Kidney tubule cell (primary cell): ENCODE measurements at regions not wholly inside any gene's neighbourhood (a gene's known extent, or its start where the extent isn't known, plus 50 kb on each side); places are given as distances from the start of the nearest gene placed in this dataset.

Experiments
- DNase-seq: peaks from one replicate; pipeline ENCODE4 v3.0.0-alpha.2; 2018; ENCODE audit warnings: low spot score

DNA sequence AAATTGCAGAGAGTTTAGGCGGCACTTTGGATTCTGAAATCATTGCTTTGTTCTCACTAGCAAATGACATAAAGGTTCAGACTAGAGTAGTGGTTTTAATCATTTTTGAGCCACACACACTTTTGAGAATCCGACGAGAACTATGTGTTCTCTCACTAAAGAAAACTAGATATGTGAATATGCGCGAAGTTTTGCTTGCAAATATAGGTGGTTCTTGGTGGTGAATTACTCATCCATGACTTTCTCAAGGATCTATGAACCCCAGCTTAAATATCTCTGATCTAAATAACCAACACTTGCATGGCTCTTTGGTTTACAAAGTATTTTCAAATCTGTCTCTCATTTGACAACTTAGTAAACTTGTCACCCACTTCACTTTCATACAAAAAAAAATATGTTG is 54.8 kb downstream of the NOG start:
- DNase-seq: no peak

DNA sequence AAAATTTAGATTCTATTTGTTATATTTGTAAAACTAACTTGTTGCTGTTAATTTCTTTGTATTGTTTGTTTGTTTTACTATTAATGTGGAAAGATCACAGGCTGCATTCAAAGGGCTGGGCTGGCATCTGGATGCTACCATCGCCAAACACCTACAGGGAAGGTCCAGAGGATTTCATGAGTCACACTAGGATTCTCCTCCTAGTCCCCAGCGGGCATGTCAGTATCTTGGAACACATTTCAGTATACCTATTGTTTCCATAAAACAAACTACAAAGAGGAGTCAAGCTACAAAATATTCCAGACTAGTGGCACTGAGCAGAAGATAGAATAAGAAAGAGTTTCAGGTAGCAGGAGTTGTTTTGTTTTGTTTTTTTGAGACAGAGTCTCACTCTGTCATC is 55.3 kb downstream of the NOG start:
- no peak for DNase-seq

DNA sequence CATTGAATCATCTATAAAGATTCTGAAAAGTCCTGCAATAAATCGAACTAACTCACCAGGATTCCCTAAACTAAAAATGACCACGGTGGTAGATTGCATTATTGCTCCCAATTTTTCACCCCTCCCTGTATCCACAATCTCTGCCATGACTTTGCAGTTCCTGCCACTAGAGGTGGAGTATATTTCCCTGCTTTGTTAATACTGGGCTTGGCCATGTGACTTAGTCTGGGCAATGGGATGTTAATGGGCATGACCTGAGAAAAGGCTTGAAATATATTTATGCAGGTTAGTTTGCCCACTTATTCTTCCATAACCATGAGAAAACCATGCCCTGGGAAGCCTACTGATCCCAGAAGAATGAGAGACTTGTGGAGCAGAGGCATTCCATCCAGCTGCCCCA is 59.1 kb downstream of the NOG start:
- no peak for DNase-seq

DNA sequence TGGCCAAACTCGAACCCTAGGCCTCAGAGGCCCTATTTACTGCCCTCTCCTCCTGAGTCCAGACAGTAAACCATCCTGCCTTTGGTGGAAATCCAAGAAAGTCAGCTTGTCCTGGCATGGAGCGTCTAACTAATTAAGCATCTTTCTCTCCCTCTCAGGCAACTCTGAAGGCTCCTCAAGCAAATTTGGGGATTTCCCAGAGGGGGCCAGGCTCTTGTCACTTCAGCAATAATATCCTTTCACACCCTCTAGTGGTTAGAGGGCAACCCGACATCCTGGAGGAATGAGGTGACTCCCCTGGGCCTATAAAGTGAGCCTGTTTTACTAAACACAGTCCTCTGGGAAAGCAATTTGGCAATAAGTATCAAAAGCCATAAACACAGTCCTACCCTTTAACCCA is 60.4 kb downstream of the NOG start:
- DNase-seq: peak; percentile 74

DNA sequence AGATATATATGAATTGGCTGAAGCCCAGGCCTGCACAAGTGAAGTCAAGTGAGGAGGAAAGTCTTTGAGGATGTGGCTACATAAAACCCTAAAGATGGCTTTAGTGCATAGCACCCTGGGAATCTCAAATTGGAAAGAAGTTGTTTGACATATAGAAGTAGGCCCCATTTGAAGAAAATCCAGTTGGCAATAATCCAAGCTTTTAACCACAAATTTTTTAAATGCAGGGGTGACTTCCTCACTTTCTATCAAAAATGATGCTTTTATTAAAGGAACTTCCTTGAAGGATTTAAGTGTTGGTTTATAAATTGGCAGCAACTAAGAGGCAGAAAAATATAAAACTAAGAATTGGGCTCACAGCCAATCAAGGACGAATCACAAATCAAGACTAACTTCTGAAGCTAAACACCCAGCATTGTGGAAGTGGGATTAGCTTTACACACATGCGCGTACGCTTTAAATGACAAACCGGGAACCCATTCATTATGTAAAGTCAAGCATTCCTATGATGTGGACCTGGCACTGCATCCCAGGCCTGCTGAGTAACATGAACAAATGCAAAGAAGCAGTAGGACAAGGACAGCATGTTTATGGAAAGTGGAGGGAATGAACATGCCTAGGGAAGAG is 63.3 kb downstream of the NOG start:
- DNase-seq: no peak

DNA sequence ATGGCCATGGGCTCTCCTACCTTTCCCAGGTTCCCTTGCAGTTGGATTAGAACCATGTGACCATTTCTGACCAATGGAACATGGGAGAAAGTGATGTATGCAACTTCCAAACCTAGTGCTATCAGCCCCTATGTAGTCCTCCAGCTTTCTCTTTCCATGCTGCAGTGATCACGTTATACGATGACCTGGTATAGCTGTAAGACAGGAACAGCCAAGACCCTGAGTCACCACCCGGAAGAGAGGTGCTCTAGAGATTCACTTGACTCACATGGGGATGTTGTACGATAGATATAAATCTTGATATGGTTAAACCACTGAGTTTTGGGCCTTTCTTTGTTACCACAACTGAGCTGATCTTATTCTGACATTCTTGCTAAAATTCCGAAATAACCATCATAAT is 65.1 kb downstream of the NOG start:
- no peak for DNase-seq

DNA sequence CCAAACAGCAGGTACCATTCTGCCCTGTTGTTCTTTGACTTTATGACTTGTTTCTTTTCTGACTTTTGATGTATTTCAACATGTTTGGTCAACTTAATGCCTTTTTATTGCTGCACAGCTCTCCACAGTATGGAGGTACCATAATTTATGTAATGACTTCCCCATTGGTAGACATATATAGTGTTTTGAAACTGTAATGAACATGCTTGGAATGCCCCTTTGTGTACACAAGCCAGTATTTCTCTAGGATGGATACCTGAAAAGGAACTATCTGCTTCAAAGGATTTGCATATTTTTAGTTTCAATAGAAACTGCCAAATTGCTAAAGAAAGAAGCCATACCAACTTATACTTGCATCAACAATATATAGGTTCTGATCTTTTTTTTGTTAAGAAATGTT is 66.1 kb downstream of the NOG start:
- DNase-seq: no peak

DNA sequence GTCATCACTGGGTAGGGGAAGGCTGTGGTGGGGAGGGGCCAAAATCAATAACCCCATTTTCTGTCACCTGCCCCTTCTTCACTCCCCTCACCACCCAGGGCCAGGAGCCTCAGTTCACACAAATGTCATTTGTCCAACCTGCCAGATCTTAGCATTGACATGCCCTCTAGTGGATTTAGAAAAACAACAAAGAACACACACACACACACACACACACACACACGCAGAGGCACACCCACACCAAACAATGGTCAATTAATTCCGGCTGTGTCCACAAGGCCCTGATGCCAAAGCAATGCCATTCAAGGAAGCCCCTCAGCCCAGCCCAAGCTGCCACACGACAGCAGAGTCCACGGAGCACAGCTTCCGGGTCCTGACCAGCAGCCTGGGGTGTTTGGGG is 68.4 kb downstream of the NOG start:
- DNase-seq: no peak

DNA sequence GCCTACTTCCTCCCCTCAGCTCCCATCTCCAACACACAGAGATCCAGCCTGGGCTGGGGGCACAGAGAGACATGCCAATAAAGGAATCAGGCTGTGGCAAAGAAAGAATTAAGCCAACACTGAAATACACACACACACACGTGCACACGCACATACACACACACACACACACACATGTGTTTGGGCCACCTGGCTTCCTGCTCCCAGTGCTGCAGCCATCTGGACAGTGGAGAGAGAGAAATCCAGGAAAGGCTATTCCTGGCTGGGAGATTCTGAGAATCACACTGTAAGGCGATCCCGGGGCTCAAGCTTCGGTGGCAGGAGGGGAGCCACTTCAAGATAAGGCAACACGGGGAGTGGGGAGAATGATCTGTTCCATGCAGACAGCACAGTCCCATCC is 72.4 kb downstream of the NOG start:
- DNase-seq: no peak

DNA sequence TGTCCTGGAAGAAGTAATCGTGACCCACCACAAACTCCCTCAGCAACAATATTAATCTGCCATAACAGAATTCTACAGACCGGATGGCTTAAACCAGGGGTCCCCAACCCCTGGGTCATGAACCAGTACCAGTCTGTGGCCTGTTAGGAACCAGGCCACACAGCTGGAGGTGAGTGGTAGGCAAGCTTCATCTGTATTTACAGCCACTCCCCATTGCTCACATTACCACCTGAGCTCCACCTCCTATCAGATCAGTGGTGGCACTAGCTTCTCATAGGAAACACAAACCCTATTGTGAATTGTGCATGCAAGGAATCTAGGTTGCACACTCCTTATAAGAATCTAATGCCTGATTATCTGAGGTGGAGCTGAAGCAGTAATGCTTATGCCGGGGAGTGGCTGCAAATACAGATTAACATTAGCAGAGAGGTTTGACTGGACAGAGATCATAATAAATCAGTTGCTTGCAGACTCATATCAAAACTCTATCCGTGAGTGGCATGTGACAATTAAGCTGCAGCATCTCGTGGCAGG is 74.5 kb downstream of the NOG start:
- no peak for DNase-seq

DNA sequence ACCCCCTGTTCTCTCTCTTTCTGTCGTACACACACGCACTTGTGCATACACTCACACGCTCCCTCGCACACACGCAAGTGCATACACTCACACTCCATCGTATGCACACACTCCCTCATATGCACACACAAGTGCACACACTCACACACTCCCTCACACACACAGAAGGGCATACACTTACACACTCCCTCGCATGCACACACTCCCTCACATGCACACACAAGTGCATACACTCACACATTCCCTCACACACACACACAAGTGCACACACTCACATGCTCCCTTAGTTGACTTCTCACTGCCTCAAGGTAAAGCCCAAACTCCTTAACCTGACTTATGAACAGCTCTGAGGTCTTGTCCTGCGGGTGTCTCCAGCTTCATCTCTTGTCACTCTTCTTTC is 78.7 kb downstream of the NOG start:
- DNase-seq: no peak

DNA sequence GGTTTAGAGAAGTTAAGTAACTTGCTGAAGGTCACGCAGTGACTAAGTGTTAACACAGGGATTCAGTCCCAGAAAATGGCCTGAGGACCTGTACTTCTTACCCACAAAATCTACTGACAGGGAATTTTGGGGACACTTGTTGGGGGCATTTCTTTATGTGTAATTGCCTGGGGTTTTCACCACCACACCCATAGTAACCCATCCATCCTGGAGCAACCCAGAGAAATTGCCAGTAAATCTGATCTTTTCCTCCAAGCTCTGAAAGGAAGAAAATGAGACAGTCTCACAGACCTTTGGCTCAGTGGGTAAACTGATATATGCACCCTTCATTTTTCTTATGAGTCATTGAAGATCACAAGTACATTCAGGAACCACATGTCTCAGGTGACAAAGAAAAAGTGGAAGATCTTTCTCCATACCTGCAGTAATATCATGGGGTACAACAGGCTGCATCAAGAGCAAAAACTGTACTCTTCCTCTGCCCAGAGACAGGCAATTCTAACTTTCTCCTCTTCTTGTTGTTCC is 81.0 kb downstream of the NOG start:
- no peak for DNase-seq

DNA sequence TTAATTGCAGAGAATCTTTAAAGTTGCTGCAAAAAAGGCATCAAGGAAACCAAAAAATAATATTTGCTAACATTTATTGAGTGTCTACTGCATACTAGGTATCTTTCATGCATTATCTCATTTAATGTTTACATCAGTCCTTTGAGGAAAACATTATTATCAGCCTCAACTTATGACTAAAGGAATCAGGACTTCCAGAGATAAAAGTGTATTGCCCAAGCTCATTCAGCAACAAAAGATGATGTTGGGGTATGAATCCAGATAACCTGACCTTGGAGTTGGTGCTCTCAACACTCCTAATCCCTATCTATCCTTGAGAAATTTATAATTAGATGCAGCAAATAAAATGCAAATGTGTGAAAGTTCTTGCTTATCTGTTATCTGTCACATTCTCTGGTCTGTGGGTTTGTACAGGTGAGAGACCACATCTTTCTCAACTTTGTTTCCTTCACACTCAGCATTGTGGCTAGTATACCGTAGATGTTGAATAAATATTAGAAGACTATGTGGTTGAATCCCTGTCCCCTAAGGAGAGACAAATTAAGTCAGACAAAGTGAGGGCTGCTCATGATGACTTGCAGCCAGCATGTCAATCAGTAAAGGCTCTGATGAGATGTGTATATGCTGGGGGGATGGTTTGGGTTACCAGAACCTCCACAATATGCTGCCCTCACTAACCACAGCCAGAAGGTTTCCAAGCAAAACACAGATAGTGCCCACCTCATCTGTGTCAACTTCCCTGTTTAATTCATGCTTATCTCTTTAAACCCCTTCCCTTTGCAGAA is 82.6 kb downstream of the NOG start:
- DNase-seq: no peak

DNA sequence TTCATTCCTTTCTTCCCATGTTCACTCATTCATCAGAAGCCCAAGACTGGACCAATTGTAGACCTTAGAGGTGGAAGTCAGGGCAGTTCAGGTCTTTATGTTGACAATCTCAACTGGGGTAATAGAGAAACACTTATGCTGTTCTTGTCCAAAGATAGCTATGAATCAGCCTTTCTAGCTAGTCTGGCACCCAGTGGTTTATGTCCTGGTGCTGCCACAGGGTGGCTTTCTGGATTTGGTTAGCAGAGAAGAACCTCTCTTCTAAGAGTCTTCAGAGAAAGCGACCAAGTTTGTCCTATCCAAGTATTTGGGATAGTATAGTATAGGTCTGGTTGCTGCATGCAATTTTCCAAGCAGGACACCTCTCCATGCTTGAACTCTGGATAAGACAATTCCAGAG is 83.3 kb downstream of the NOG start:
- DNase-seq: peak; percentile 32

DNA sequence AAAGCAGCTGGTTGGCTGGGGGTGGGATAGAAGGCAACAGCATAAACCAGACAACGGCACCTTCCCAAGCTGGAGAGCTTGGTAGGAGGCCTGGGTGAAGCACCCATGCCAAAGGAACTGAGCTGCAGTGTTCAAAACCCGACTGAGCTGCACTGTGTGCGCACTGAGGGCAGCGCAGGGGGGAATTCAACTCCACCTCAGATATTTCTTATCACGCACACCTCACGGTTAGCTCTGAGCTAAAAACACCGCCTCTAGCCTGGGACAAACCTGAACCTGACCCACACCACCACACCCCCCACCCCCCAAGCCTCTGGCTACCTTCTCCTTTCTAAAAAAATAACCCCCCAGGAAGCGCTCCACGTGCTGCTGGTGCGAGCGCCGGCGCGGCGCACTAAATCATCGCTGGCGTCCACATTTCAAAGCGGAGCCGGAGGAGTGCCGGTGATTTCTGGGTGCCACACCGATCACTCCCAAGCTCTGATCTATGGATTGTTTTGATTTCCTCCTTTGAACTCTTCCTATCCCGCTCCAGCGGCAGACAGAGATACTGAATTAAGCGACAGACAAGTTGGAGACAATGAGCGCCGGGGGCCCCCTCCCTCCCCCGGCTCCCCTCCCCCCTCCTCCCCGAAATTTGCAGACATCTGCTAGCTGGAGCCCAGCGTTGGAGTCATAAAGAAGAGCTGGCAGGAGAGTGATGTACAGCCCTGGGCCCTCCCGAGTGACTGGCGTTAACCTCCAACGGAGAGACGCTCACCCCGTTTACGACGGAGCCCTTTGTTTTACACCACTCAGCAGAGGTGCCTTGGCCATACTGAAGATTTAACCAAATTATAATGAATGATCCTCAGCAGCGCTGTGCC is 85.0 kb downstream of the NOG start:
- DNase-seq: peak; percentile 15

DNA sequence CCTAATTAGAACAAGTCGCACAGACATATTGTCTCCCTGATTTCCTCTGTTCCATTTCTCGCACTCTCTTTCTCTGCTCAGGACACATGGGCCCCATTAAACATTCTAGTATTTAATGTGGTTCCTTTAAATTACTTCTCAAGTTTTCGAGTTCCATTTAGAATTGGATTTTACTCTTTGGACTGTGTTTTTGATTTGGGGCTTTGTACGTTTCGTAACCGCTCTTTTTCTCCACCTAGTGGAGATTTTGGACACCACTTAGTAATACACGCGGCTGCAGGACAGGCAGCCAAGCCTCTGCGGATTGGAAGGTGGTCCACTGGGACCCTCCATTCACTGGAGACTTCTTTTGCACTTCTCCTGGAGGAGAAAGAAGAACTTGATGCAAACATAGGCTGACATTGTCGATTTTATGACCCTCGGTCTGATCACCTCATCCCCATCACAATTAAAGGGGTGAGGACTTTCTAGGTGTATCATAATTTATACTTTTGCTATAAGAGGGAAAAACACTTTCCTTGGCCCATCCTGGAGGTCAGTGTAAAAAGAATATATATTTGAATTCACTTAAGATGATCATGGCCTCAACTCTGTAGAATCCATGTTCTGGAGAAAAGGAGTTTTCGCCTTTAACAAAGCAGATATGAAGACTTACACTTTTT is 85.7 kb downstream of the NOG start:
- peak; percentile 53 for DNase-seq

DNA sequence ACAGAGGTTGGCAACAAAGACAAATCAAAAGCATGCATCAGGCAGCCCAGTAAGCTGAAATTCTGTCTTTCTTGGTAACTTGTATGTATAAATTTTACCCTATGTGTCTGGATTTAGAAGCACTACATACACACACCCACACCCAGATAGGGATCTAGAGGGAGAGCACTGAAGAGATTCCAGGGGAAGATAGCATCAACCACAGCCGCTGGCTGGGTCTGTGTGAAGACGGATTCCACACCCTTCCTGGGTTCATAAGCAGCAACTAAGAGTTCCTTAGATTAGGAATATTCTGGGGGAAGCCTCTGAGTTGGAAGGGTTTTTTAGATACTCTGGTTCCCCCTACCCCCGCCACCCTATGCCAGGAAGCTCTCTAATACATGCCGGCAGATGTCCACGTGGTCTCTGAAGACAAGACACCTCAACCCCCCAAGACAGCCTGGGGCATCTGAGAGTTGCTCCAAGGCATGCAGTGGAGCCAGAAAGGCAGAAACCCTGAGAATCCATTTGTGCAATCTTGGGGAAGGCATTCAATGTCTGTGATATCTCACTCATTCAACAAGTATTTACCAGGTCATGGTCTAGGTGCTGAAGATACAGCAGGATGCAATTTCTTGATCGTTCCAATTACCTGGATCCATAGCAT is 86.4 kb downstream of the NOG start:
- DNase-seq: peak; percentile 41

DNA sequence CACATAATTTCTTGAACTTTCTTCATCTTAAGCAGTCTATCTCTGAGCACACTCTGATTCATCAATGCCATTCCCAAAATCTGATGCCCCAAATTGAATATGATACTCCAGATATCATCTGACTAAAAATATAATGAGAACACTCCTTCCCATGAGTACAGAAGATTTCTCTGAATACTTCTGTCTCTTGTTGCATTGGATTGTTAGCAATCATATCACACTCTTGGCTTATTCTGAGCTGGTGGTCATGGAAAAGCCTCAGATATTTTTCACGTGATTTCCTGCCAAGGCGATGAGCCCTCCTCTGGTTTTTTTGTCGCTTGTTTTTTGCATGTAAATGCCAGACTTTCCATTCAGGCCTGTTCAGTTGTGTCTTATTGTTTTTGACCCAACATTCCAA is 87.2 kb downstream of the NOG start:
- DNase-seq: no peak

DNA sequence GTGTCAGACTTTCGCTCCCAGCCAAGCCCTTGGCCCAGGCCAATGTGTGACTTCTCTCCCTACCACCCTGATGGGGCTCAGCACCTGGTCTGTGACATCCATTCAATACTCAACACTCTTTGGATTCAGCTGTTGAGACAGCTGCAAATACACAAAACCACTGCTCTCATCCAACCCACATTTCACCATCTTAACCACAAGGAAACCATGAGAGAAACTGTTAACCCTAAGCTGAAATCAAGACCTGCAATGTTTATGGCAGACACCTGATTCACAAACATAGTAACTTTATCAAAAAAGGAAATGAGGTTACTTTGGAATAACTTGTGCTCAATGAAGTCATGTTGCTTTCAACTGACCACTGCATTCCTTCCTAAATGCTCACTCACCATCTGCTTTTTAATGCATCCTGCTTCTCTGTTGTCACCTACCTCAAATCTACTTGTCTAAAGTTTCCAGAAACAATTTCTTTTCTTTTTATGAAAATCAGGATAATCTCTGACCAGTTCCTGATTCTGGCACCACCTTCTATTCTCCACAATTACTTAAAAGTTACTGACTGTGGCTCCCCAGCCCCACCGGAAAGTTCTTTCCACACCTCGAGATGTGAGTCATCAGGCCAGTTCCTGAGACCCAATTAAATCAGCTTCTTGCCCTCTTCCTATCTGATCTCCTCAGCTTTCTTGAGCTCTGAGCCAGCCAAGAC is 88.2 kb downstream of the NOG start:
- DNase-seq: peak; percentile 97

DNA sequence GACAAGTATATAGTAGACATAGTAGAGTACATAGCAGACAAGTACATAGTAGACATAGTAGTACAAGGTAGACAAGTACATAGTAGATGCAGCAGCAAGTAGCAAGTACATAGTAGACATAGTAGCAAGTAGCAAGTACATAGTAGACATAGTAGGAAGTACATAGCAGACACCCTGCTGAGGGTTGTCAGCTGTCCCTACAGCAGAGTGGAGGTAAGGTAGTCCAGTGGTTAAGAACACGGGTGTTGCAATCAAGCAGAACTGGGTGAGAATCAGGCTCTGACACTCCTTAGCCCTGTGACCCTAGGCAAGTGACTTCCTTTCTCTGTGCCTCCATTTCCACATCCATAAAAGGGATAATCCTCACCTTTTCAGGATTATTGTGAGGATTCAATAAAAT is 94.7 kb downstream of the NOG start:
- DNase-seq: no peak
